K562 (cell line): ENCODE measurements at regions not wholly inside any gene's neighbourhood (a gene's known extent, or its start where the extent isn't known, plus 50 kb on each side); places are given as distances from the start of the nearest gene placed in this dataset.

Source experiments
- BACH1 ChIP-seq: fragments of 200-800 bp; sonication (Bioruptor generic); IDR thresholded peaks from 2 replicates; pipeline ENCODE4 v1.6.1; 2016; ENCODE audit warnings: missing genetic modification characterization, missing compliant biosample characterization
- CHD2 ChIP-seq: IDR thresholded peaks from 2 replicates; pipeline ENCODE4 v1.6.1; 2011; ENCODE audit warnings: low read depth, low read length
- CTCF ChIP-seq, 3 experiments: IDR thresholded peaks in 2 of 3; conservative IDR thresholded peaks in 1 of 3; 2 replicates each; pipeline ENCODE4 v1.5.1; 2011 to 2012; ENCODE audit warnings: low read length in 3 of 3, mild to moderate bottlenecking in 3 of 3, control low read depth in 2 of 3, improper control_type of control experiment in 1 of 3, inconsistent platforms in 1 of 3, low read depth in 1 of 3, mixed read lengths in 1 of 3, moderate library complexity in 1 of 3; ENCODE audit not compliant: insufficient read depth in 2 of 3
- EP300 ChIP-seq: IDR thresholded peaks from 2 replicates; pipeline ENCODE4 v1.6.1; 2012; ENCODE audit warnings: low read length, improper control_type of control experiment
- IRF2 ChIP-seq: sonication (generic); formaldehyde crosslinking; IDR thresholded peaks from 2 replicates; pipeline ENCODE4 v1.8.1; 2022; ENCODE audit warnings: mild to moderate bottlenecking, missing genetic modification reagents
- NFRKB ChIP-seq: fragments of 450-650 bp; IDR thresholded peaks from 2 replicates; pipeline ENCODE4 v1.6.1; 2016; ENCODE audit warnings: low read depth
- SETDB1 ChIP-seq: IDR thresholded peaks from one replicate; pipeline ENCODE4 v1.6.1; 2012; ENCODE audit warnings: low read length, control low read depth, inconsistent platforms
- THRA ChIP-seq: fragments of 450-650 bp; IDR thresholded peaks from 2 replicates; pipeline ENCODE4 v1.6.1; 2017; ENCODE audit warnings: mild to moderate bottlenecking, moderate library complexity
- ZNF695 ChIP-seq: fragments of 450-650 bp; formaldehyde crosslinking; IDR thresholded peaks from 2 replicates; pipeline ENCODE4 v1.4.0; 2020; ENCODE audit warnings: mild to moderate bottlenecking, moderate library complexity
- ZSCAN29 ChIP-seq: fragments of 450-650 bp; IDR thresholded peaks from 2 replicates; pipeline ENCODE4 v1.6.1; 2017

GRCh38 chr3:107028626-107029025, 348.6 kb upstream of the CCDC54 start:
- no peak for TF ChIP-seq EP300
- no peak for TF ChIP-seq CHD2
- TF ChIP-seq CTCF (IDR thresholded peaks at IDR 0.05 in 2 of 3, conservative IDR thresholded peaks at IDR 0.05 in 1 of 3; ENCODE audit: insufficient read depth in 2 of 3, low read depth in 1 of 3, low read length in 3 of 3) = no peak
- TF ChIP-seq NFRKB = no peak
- no peak for TF ChIP-seq ZNF695 (CRISPR knock-in tag)
- no peak for TF ChIP-seq IRF2
- TF ChIP-seq THRA = no peak
- TF ChIP-seq BACH1 = no peak
- no peak for TF ChIP-seq ZSCAN29
- no peak for TF ChIP-seq SETDB1
